ENCODE measurements at regions not wholly inside any gene's neighbourhood (a gene's known extent, or its start where the extent isn't known, plus 50 kb on each side); places are given as distances from the start of the nearest gene placed in this dataset.

GRCh38 chr3:54062546-54062945 is 59.8 kb upstream of the CACNA2D3 start:
- DNase-seq (ENCODE audit: low read depth): no peak
- no peak overlapping the region for H3K4me3 ChIP-seq (ENCODE audit: low read depth, low read length)
- TF ChIP-seq CTCF (IDR thresholded peaks at IDR 0.05; ENCODE audit: insufficient read depth, low read length): no peak

GRCh38 chr3:54056521-54056920 is 65.8 kb upstream of the CACNA2D3 start:
- no peak for TF ChIP-seq CTCF (IDR thresholded peaks at IDR 0.05; ENCODE audit: insufficient read depth, low read length)
- DNase-seq (ENCODE audit: low read depth): no peak
- H3K4me3 ChIP-seq (ENCODE audit: low read depth, low read length): no peak overlapping the region

GRCh38 chr3:54053882-54054281 is 68.5 kb upstream of the CACNA2D3 start:
- H3K4me3 ChIP-seq (ENCODE audit: low read depth, low read length): no peak overlapping the region
- DNase-seq (ENCODE audit: low read depth): no peak
- TF ChIP-seq CTCF (IDR thresholded peaks at IDR 0.05; ENCODE audit: insufficient read depth, low read length): no peak

- no peak overlapping the region for H3K4me3 ChIP-seq (ENCODE audit: low read depth, low read length)
- no peak for DNase-seq (ENCODE audit: low read depth)
- TF ChIP-seq CTCF (IDR thresholded peaks at IDR 0.05; ENCODE audit: insufficient read depth, low read length): no peak
Measured at GRCh38 chr3:54053211-54053610, 69.1 kb upstream of the CACNA2D3 start.

- no peak overlapping the region for H3K4me3 ChIP-seq (ENCODE audit: low read depth, low read length)
- DNase-seq (ENCODE audit: low read depth): no peak
- no peak for TF ChIP-seq CTCF (IDR thresholded peaks at IDR 0.05; ENCODE audit: insufficient read depth, low read length)
Measured at GRCh38 chr3:54047568-54047967, 74.8 kb upstream of the CACNA2D3 start.

GRCh38 chr3:54046641-54047214 is 75.6 kb upstream of the CACNA2D3 start:
- TF ChIP-seq CTCF (IDR thresholded peaks at IDR 0.05; ENCODE audit: insufficient read depth, low read length): no peak
- peak; percentile 37 for DNase-seq (ENCODE audit: low read depth)

More at GRCh38 chr3:54046641-54047214, 75.6 kb upstream of the CACNA2D3 start:
- H3K4me3 ChIP-seq (ENCODE audit: low read depth, low read length): no peak overlapping the region

Data from fibroblast of the aortic adventitia (primary cell).